Right lobe of liver (tissue), 6 donors: ENCODE measurements at regions not wholly inside any gene's neighbourhood (a gene's known extent, or its start where the extent isn't known, plus 50 kb on each side); places are given as distances from the start of the nearest gene placed in this dataset.
"Not testable (repeated sequence)": the region's sequence is repeated elsewhere in the genome, so short reads cannot be mapped to it uniquely, and the experiment has no call there.

Experiments
- ATAC-seq, 4 donors: fragments of 200-7000 bp; cut with Tn5 transposase; one replicate each; pipeline ENCODE4 v1.9.1; 2020; ENCODE audit warnings: mild to moderate bottlenecking in 4 of 4, moderate library complexity in 4 of 4
- DNase-seq, 3 donors: peaks; one replicate each; pipeline ENCODE4 v3.0.0-alpha.2; 2020
- H3K27ac ChIP-seq, 3 donors: fragments of 200-600 bp; one replicate each; pipeline ENCODE4 v1.8.0; 2022
- H3K27me3 ChIP-seq, 2 donors: fragments of 200-600 bp; one replicate each; pipeline ENCODE4 v1.8.0; 2022
- H3K36me3 ChIP-seq, 4 donors: fragments of 200-600 bp; sonication (generic) in 1 of 4; one replicate each; pipeline versions ENCODE4 v1.5.1 to v1.8.0; 2017 to 2022; ENCODE audit warnings: control low read depth in 1 of 4
- H3K4me1 ChIP-seq, 4 donors: fragments of 200-600 bp; sonication (generic) in 1 of 4; one replicate each; pipeline versions ENCODE4 v1.5.1 to v1.8.0; 2017 to 2022; ENCODE audit warnings: control low read depth in 1 of 4
- H3K4me3 ChIP-seq, 3 donors: fragments of 200-600 bp; one replicate each; pipeline ENCODE4 v1.8.0; 2022
- H3K9me3 ChIP-seq, 4 donors: fragments of 200-600 bp; sonication (generic) in 1 of 4; one replicate each; pipeline versions ENCODE4 v1.5.1 to v1.8.0; 2017 to 2022; ENCODE audit warnings: control low read depth in 1 of 4
- CTCF ChIP-seq, 4 donors: fragments of 200-600 bp in 3 of 4; fragments of 450-650 bp in 1 of 4; IDR thresholded peaks; one replicate each; pipeline versions ENCODE4 v1.5.1 to v1.8.0; 2016 to 2022; ENCODE audit warnings: antibody characterized with exemption in 4 of 4, mild to moderate bottlenecking in 2 of 4
- POLR2A ChIP-seq: fragments of 450-650 bp; IDR thresholded peaks from one replicate; pipeline ENCODE4 v1.6.1; 2017; ENCODE audit warnings: antibody characterized with exemption, mild to moderate bottlenecking
- WGBS: methylation state at CpG from one replicate; pipeline ENCODE4 v1.1.6; 2018; ENCODE audit warnings: low coverage, low lambda C conversion rate; ENCODE audit not compliant: insufficient coverage; ENCODE audit errors: missing lambda C conversion rate; 5-methylcytosine and 5-hydroxymethylcytosine counted together
- intact Hi-C, 2 donors: fragments of 100-400 bp; cut with DNase I; formaldehyde crosslinking; loops; one replicate each; pipeline versions ENCODE4 v1.11.2 to v1.14.1; 2022
- donor health status: DM: no; HTN: yes; CAD: no.
- donor health status: DM: no; HTN: no; CAD: no.
- donor health status: DM: no; HTN: no; CAD: no.
- donor health status: DM: no; HTN: yes; CAD: no.
- donor health status: DM: no; HTN: yes; CAD: no.

- no peaks in the 10 kb centered on the region for H3K9me3 ChIP-seq
- no peaks in the 10 kb centered on the region for H3K4me1 ChIP-seq
- H3K4me3 ChIP-seq = no peak overlapping the region
- DNase-seq (no peak), ATAC-seq (no peak)
- no peaks in the 10 kb centered on the region for H3K36me3 ChIP-seq
- no peak overlapping the region for H3K27ac ChIP-seq
- WGBS = 76% methylated on average over 8 of the region's 8 CpGs
- intact Hi-C loops = no loop called here
- no peaks in the 10 kb centered on the region for H3K27me3 ChIP-seq
- TF ChIP-seq CTCF (IDR thresholded peaks at IDR 0.05) (no peak), POLR2A (no peak)
These were observed 86.2 kb upstream of the USP29 start for GRCh38 chr19:57033576-57033975.

- DNase-seq (no peak), ATAC-seq (no peak)
- no peaks in the 10 kb centered on the region for H3K36me3 ChIP-seq
- H3K4me1 ChIP-seq = no peaks in the 10 kb centered on the region
- WGBS = 65% methylated on average over 11 of the region's 11 CpGs
- no peaks in the 10 kb centered on the region for H3K9me3 ChIP-seq
- H3K27ac ChIP-seq = no peak overlapping the region
- intact Hi-C loops = no loop called here
- H3K27me3 ChIP-seq = no peaks in the 10 kb centered on the region
- no peak overlapping the region for H3K4me3 ChIP-seq
- TF ChIP-seq POLR2A = no peak
- no peak for TF ChIP-seq CTCF (IDR thresholded peaks at IDR 0.05)
These were observed 85.2 kb upstream of the USP29 start for GRCh38 chr19:57034544-57034943.

- H3K4me3 ChIP-seq, H3K4me1 ChIP-seq, DNase-seq, H3K36me3 ChIP-seq, H3K27me3 ChIP-seq, H3K9me3 ChIP-seq, intact Hi-C loops, H3K27ac ChIP-seq, ATAC-seq: not testable (repeated sequence)
- 88% methylated on average over 3 of the region's 4 CpGs for WGBS
These were observed 84.0 kb upstream of the USP29 start for GRCh38 chr19:57035740-57036139.

GRCh38 chr19:57037556-57037955 lies 82.2 kb upstream of the USP29 start:
- Histone ChIP-seq H3K4me1 (no peaks in the 10 kb centered on the region), H3K36me3 (no peaks in the 10 kb centered on the region), H3K27me3 (no peaks in the 10 kb centered on the region), H3K9me3 (no peaks in the 10 kb centered on the region), H3K27ac (no peak overlapping the region), H3K4me3 (no peak overlapping the region)
- 31% methylated on average over 3 of the region's 4 CpGs for WGBS
- DNase-seq (no peak), ATAC-seq (no peak)
- no peak for TF ChIP-seq CTCF (IDR thresholded peaks at IDR 0.05)
- no peak for TF ChIP-seq POLR2A
- intact Hi-C loops = no loop called here

GRCh38 chr19:57047743-57048142 lies 72.0 kb upstream of the USP29 start:
- no peak for TF ChIP-seq CTCF (IDR thresholded peaks at IDR 0.05)
- TF ChIP-seq POLR2A = no peak
- no peak for DNase-seq
- Histone ChIP-seq H3K27ac (no peak overlapping the region), H3K36me3 (no peaks in the 10 kb centered on the region), H3K9me3 (no peaks in the 10 kb centered on the region), H3K4me1 (no peaks in the 10 kb centered on the region), H3K4me3 (no peak overlapping the region), H3K27me3 (no peaks in the 10 kb centered on the region)
- no peak for ATAC-seq
- intact Hi-C loops = no loop called here
- WGBS = 57% methylated on average over 3 of the region's 3 CpGs
